Nephron progenitor cell (in vitro differentiated cells): ENCODE measurements at regions not wholly inside any gene's neighbourhood (a gene's known extent, or its start where the extent isn't known, plus 50 kb on each side); places are given as distances from the start of the nearest gene placed in this dataset.

Experiments
- DNase-seq: peaks from one replicate; pipeline ENCODE4 v3.0.0; 2021
- H3K27ac Mint-ChIP-seq: 2 replicates; pipeline ENCODE4 v1.8.0; 2021; ENCODE audit warnings: mild to moderate bottlenecking, moderate library complexity, mixed read lengths
- H3K27me3 Mint-ChIP-seq: 2 replicates; pipeline ENCODE4 v1.8.0; 2021; ENCODE audit warnings: mild to moderate bottlenecking, low read depth, mixed read lengths; ENCODE audit not compliant: poor library complexity
- H3K36me3 Mint-ChIP-seq: 2 replicates; pipeline ENCODE4 v1.8.0; 2021; ENCODE audit warnings: low read depth, mixed read lengths
- H3K4me1 Mint-ChIP-seq: 2 replicates; pipeline ENCODE4 v1.8.0; 2021; ENCODE audit warnings: mixed read lengths
- H3K4me3 Mint-ChIP-seq: 2 replicates; pipeline ENCODE4 v1.8.0; 2021; ENCODE audit warnings: mild to moderate bottlenecking, moderate library complexity, mixed read lengths
- H3K9me3 Mint-ChIP-seq: 2 replicates; pipeline ENCODE4 v1.8.0; 2021; ENCODE audit warnings: mild to moderate bottlenecking, moderate library complexity, mixed read lengths
- CTCF ChIP-seq: fragments of 200-600 bp; sonication (generic); IDR thresholded peaks from 2 replicates; pipeline ENCODE4 v1.5.0; 2021; ENCODE audit warnings: antibody characterized with exemption

GRCh38 chr10:93208717-93209464 is 135.2 kb downstream of the CYP26A1 start:
- no peak for TF ChIP-seq CTCF
- Mint-ChIP-seq H3K4me3 (no peak overlapping the region), H3K9me3 (no peaks in the 10 kb centered on the region), H3K27me3 (no peaks in the 10 kb centered on the region), H3K36me3 (no peaks in the 10 kb centered on the region), H3K4me1 (peaks cover 24% of the 10 kb centered on the region), H3K27ac (no peak overlapping the region)
- no peak for DNase-seq

- Mint-ChIP-seq H3K36me3 (no peaks in the 10 kb centered on the region), H3K27ac (no peak overlapping the region), H3K9me3 (no peaks in the 10 kb centered on the region), H3K4me3 (no peak overlapping the region), H3K4me1 (peaks cover 31% of the 10 kb centered on the region), H3K27me3 (peaks cover 2% of the 10 kb centered on the region)
- no peak for DNase-seq
- TF ChIP-seq CTCF = no peak
Measured at GRCh38 chr10:93211991-93212390, 138.3 kb downstream of the CYP26A1 start.

GRCh38 chr10:93215312-93215711 is 141.6 kb downstream of the CYP26A1 start:
- DNase-seq = no peak
- peaks cover 7% of the 10 kb centered on the region for H3K27me3 Mint-ChIP-seq
- H3K4me3 Mint-ChIP-seq = no peak overlapping the region
- peaks cover 50% of the 10 kb centered on the region for H3K4me1 Mint-ChIP-seq
- H3K9me3 Mint-ChIP-seq = no peaks in the 10 kb centered on the region
- TF ChIP-seq CTCF = no peak
- no peak overlapping the region for H3K27ac Mint-ChIP-seq
- no peaks in the 10 kb centered on the region for H3K36me3 Mint-ChIP-seq

GRCh38 chr10:93216341-93216985 is 142.8 kb downstream of the CYP26A1 start:
- Mint-ChIP-seq H3K27me3 (peaks cover 7% of the 10 kb centered on the region), H3K27ac (no peak overlapping the region), H3K36me3 (no peaks in the 10 kb centered on the region), H3K4me3 (no peak overlapping the region), H3K4me1 (peaks cover 56% of the 10 kb centered on the region), H3K9me3 (no peaks in the 10 kb centered on the region)
- no peak for TF ChIP-seq CTCF
- no peak for DNase-seq

GRCh38 chr10:93218386-93218785 is 144.7 kb downstream of the CYP26A1 start:
- H3K4me1 Mint-ChIP-seq = peaks cover 55% of the 10 kb centered on the region
- no peak overlapping the region for H3K27ac Mint-ChIP-seq
- no peak overlapping the region for H3K4me3 Mint-ChIP-seq
- peaks cover 4% of the 10 kb centered on the region for H3K36me3 Mint-ChIP-seq
- DNase-seq = no peak
- peaks cover 7% of the 10 kb centered on the region for H3K27me3 Mint-ChIP-seq
- peaks cover 13% of the 10 kb centered on the region for H3K9me3 Mint-ChIP-seq
- TF ChIP-seq CTCF = no peak

GRCh38 chr10:93219347-93219746 is 145.7 kb downstream of the CYP26A1 start:
- peaks cover 14% of the 10 kb centered on the region for H3K9me3 Mint-ChIP-seq
- H3K4me1 Mint-ChIP-seq = peaks cover 48% of the 10 kb centered on the region
- no peak for DNase-seq
- no peak overlapping the region for H3K27ac Mint-ChIP-seq
- H3K4me3 Mint-ChIP-seq = no peak overlapping the region
- TF ChIP-seq CTCF = no peak
- H3K36me3 Mint-ChIP-seq = peaks cover 4% of the 10 kb centered on the region
- peaks cover 11% of the 10 kb centered on the region for H3K27me3 Mint-ChIP-seq
